ENCODE measurements at regions not wholly inside any gene's neighbourhood (a gene's known extent, or its start where the extent isn't known, plus 50 kb on each side); places are given as distances from the start of the nearest gene placed in this dataset.

DNA sequence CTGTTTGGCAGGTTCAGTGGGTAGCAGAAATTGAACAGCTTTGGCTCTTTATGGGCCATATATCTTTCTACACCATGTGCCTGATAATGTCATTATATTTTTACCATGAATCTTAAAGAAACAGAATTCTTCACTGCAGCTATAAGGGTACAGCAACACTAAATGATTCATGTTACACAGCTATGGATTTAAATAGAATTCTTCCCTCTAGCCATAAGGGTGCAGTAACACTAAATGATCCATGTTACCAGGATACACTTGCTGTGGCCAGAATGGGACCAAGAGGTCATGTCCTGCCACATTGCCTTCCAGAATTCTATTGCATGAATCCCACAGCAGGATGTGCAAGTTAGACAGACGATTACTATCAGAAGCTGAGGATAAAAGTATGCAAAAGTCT is 603.9 kb downstream of the FSCB start:
- Mint-ChIP-seq H3K9me3 (peaks cover 5% of the 10 kb centered on the region), H3K36me3 (ENCODE audit: low read depth) (no peaks in the 10 kb centered on the region), H3K27ac (no peak overlapping the region), H3K4me1 (peaks cover 6% of the 10 kb centered on the region), H3K4me3 (no peak overlapping the region), H3K27me3 (ENCODE audit: low read depth, poor library complexity) (no peaks in the 10 kb centered on the region)
- TF ChIP-seq, protein P1, sequence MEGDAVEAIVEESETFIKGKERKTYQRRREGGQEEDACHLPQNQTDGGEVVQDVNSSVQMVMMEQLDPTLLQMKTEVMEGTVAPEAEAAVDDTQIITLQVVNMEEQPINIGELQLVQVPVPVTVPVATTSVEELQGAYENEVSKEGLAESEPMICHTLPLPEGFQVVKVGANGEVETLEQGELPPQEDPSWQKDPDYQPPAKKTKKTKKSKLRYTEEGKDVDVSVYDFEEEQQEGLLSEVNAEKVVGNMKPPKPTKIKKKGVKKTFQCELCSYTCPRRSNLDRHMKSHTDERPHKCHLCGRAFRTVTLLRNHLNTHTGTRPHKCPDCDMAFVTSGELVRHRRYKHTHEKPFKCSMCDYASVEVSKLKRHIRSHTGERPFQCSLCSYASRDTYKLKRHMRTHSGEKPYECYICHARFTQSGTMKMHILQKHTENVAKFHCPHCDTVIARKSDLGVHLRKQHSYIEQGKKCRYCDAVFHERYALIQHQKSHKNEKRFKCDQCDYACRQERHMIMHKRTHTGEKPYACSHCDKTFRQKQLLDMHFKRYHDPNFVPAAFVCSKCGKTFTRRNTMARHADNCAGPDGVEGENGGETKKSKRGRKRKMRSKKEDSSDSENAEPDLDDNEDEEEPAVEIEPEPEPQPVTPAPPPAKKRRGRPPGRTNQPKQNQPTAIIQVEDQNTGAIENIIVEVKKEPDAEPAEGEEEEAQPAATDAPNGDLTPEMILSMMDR (IDR thresholded peaks at IDR 0.05), result no peak
- DNase-seq, result no peak

DNA sequence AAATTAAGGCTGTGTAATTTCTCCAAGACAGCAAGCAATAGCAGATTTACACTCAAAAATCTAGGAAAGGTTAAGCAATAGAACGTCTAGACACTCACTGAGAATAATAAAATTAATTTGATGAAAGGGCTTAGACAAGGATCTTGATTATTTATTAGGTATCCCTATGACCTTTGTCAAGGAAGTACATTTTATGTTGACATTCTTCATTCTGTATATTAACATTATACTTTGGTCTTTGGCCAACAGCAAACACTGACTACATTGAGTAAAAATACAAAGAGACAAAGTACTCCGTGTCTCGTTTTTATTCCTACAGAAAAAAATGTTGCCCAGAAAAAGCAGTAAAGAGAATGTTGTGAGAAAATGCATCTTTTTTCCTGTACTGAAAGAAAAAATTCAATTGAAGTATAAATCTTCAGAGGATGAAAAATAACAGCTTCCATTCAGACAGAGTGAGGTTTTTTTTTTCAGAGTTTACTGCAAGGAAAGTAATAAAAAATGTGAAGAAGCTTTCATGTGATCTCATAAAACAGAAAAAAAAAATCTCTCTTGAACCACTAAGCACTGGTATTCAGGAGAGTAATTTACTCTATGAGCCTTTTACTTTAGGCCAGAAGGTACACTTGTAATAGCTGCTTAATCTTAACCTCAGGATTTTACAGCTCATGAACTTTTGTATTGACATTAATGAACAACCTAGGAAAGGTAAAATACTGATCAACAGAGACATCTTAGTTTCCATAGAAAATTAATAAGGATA is 605.0 kb downstream of the FSCB start:
- no peak for DNase-seq
- Mint-ChIP-seq H3K27ac (no peak overlapping the region), H3K36me3 (ENCODE audit: low read depth) (no peaks in the 10 kb centered on the region), H3K4me1 (peaks cover 6% of the 10 kb centered on the region), H3K4me3 (no peak overlapping the region), H3K9me3 (peaks cover 5% of the 10 kb centered on the region), H3K27me3 (ENCODE audit: low read depth, poor library complexity) (no peaks in the 10 kb centered on the region)
- TF ChIP-seq, protein P1 (IDR thresholded peaks at IDR 0.05), result no peak

DNA sequence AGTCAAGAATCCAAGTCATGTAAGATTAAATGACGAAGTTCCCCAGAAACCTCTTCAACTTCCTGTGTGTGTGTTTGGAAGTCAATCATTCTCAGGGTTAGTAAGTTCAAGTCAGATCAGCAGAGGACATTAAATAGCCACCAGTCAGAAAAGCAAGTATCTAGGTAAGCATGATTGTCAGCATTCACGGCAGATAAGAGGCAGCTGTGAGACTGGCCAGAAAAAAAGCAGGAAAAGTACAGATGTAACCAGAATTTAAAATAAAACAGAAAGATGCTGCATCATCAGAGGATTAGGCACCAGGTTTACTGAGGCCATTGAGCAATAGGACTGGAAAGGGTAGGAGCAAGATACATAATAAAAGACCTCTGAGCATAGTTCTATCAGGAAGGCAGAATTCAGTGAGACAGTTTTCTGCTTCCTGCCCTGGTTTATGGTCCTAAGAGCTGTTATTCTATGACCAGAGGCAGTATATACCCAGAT is 606.9 kb downstream of the FSCB start:
- Mint-ChIP-seq H3K4me3 (no peak overlapping the region), H3K36me3 (ENCODE audit: low read depth) (no peaks in the 10 kb centered on the region), H3K27ac (peak overlapping the region; percentile 11), H3K4me1 (peaks cover 6% of the 10 kb centered on the region), H3K9me3 (peaks cover 5% of the 10 kb centered on the region), H3K27me3 (ENCODE audit: low read depth, poor library complexity) (no peaks in the 10 kb centered on the region)
- DNase-seq, result no peak
- TF ChIP-seq, protein P1 (IDR thresholded peaks at IDR 0.05), result no peak

DNA sequence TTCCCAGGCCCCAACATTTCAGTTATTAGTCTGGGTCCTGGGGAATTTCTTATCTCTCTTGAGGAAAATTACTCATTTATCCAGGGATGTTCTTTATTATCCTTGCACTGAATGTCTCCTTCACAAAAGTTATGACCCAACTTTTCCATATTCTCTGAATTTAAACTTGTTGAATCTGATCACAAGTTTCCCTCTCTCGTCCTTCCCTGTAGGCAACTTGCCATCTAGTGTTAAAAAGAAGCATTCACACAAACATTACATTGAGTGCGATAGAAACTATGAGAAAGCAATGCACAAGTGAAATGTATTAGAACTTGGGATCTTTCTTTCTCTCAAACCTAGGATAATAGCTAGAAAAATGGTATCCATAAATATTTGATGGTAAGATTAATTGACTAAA is 608.4 kb downstream of the FSCB start:
- Mint-ChIP-seq H3K4me1 (peaks cover 6% of the 10 kb centered on the region), H3K36me3 (ENCODE audit: low read depth) (no peaks in the 10 kb centered on the region), H3K4me3 (no peak overlapping the region), H3K27me3 (ENCODE audit: low read depth, poor library complexity) (no peaks in the 10 kb centered on the region), H3K27ac (no peak overlapping the region), H3K9me3 (no peaks in the 10 kb centered on the region)
- TF ChIP-seq, protein P1 (IDR thresholded peaks at IDR 0.05), result no peak
- no peak for DNase-seq

DNA sequence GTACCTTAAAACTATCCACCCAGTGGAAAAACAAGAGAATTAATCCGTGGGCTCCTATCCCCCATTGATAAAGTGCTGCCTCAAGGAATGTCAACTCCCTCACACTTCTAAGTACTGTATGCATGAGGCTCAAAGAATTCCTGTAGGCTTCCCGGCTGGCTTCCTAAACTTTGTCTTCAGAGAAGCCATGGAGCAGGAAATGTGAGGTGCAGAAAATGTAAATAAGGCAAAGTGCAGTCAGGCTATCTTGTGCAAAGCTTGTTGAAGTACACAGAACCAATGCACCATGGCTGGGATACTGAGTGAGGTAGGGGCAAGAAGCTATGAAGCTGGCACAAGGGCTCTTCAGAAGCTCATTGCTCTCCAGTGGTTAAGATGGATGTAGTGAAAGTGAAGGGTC is 611.0 kb downstream of the FSCB start:
- no peak for DNase-seq
- no peak overlapping the region for H3K27ac Mint-ChIP-seq
- H3K9me3 Mint-ChIP-seq, result no peaks in the 10 kb centered on the region
- H3K4me1 Mint-ChIP-seq, result peaks cover 6% of the 10 kb centered on the region
- H3K4me3 Mint-ChIP-seq, result no peak overlapping the region
- no peaks in the 10 kb centered on the region for H3K27me3 Mint-ChIP-seq (ENCODE audit: low read depth, poor library complexity)
- TF ChIP-seq, protein P1 (IDR thresholded peaks at IDR 0.05), result no peak
- H3K36me3 Mint-ChIP-seq (ENCODE audit: low read depth), result no peaks in the 10 kb centered on the region

DNA sequence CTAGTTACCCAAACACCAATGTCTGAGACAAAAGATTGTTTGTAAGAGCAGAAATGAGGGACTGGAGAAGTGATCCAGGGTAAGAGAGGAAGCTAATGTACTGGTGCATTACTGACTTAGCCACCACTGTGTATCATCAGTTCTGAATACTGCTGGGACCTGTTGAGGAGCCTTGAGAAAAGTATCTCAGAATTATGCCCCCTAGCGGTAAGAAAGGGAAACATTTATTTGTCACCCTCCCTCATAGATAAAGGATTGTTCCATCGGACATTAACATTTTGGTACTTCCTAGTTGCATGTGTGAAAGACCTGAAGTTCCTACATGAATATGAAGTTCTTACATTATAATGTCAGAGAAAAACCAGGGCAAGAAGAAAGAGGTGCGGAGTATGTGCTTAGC is 612.5 kb downstream of the FSCB start:
- no peaks in the 10 kb centered on the region for H3K9me3 Mint-ChIP-seq
- TF ChIP-seq, protein P1 (IDR thresholded peaks at IDR 0.05), result peak; percentile 50
- H3K27ac Mint-ChIP-seq, result no peak overlapping the region
- no peak for DNase-seq
- no peaks in the 10 kb centered on the region for H3K36me3 Mint-ChIP-seq (ENCODE audit: low read depth)
- no peak overlapping the region for H3K4me3 Mint-ChIP-seq
- no peaks in the 10 kb centered on the region for H3K4me1 Mint-ChIP-seq
- no peaks in the 10 kb centered on the region for H3K27me3 Mint-ChIP-seq (ENCODE audit: low read depth, poor library complexity)

Measured in nephron progenitor cell (in vitro differentiated cells).